Neuronal stem cell (in vitro differentiated cells): ENCODE measurements at regions not wholly inside any gene's neighbourhood (a gene's known extent, or its start where the extent isn't known, plus 50 kb on each side); places are given as distances from the start of the nearest gene placed in this dataset.

ENCODE experiments used
- DNase-seq: peaks from one replicate; pipeline ENCODE4 v3.0.0-alpha.2; 2013; ENCODE audit warnings: low spot score
- H2AFZ ChIP-seq: one replicate; pipeline ENCODE4 v1.6.1; 2013; ENCODE audit warnings: mild to moderate bottlenecking, low read length, inconsistent platforms
- H2AK5ac ChIP-seq: 2 replicates; pipeline ENCODE4 v1.6.1; 2013; ENCODE audit warnings: low read depth, mild to moderate bottlenecking, inconsistent platforms, low read length, moderate library complexity, mixed read lengths
- H2BK120ac ChIP-seq: 2 replicates; pipeline ENCODE4 v1.6.1; 2013; ENCODE audit warnings: low read depth, mild to moderate bottlenecking, inconsistent platforms, low read length, moderate library complexity, mixed read lengths
- H2BK12ac ChIP-seq: one replicate; pipeline ENCODE4 v1.6.1; 2013; ENCODE audit warnings: low read length, inconsistent platforms
- H2BK15ac ChIP-seq: 2 replicates; pipeline ENCODE4 v1.6.1; 2013; ENCODE audit warnings: mild to moderate bottlenecking, low read length, inconsistent platforms, mixed read lengths
- H2BK5ac ChIP-seq: one replicate; pipeline ENCODE4 v1.6.1; 2013; ENCODE audit warnings: inconsistent platforms, mild to moderate bottlenecking, low read length, moderate library complexity
- H3K14ac ChIP-seq: one replicate; pipeline ENCODE4 v1.6.1; 2013; ENCODE audit warnings: low read length, inconsistent platforms
- H3K18ac ChIP-seq: 2 replicates; pipeline ENCODE4 v1.6.1; 2013; ENCODE audit warnings: low read length, inconsistent platforms
- H3K23ac ChIP-seq: 2 replicates; pipeline ENCODE4 v1.6.1; 2013; ENCODE audit warnings: low read depth, mild to moderate bottlenecking, mixed read lengths, low read length, inconsistent platforms; ENCODE audit not compliant: poor library complexity
- H3K27ac ChIP-seq: replicated peaks from 3 replicates; pipeline ENCODE4 v1.5.1; 2013; ENCODE audit warnings: low read length, inconsistent platforms
- H3K27me3 ChIP-seq, 3 experiments: 2 replicates each; pipeline ENCODE4 v1.6.1; 2013; ENCODE audit warnings: low read length in 3 of 3, mild to moderate bottlenecking in 2 of 3, inconsistent platforms in 1 of 3, low read depth in 1 of 3, mixed read lengths in 1 of 3, moderate library complexity in 1 of 3; ENCODE audit not compliant: control insufficient read depth in 3 of 3, insufficient read depth in 3 of 3
- H3K36me3 ChIP-seq, 2 donors: replicated peaks in 1 of 2; 2 replicates each; pipeline ENCODE4 v1.6.1; 2013; ENCODE audit warnings: low read length in 2 of 2; ENCODE audit not compliant: control insufficient read depth in 2 of 2, insufficient read depth in 2 of 2
- H3K4ac ChIP-seq: 2 replicates; pipeline ENCODE4 v1.6.1; 2013; ENCODE audit warnings: inconsistent platforms, mild to moderate bottlenecking, low read length, moderate library complexity
- H3K4me1 ChIP-seq, 2 donors: 1 replicate in 1 of 2; 2 replicates in 1 of 2; pipeline ENCODE4 v1.6.1; 2013; ENCODE audit warnings: low read length in 2 of 2, low read depth in 1 of 2; ENCODE audit not compliant: control insufficient read depth in 2 of 2, insufficient read depth in 1 of 2
- H3K4me2 ChIP-seq: one replicate; pipeline ENCODE4 v1.6.1; 2013; ENCODE audit warnings: mild to moderate bottlenecking, low read length, inconsistent platforms; ENCODE audit not compliant: insufficient read depth, poor library complexity, severe bottlenecking
- H3K4me3 ChIP-seq, 2 donors: 2 replicates each; pipeline ENCODE4 v1.5.1; 2013; ENCODE audit warnings: low read length in 2 of 2, mild to moderate bottlenecking in 2 of 2, inconsistent platforms in 1 of 2, moderate library complexity in 1 of 2
- H3K79me1 ChIP-seq: one replicate; pipeline ENCODE4 v1.6.1; 2013; ENCODE audit warnings: low read depth, mild to moderate bottlenecking, inconsistent platforms, low read length, moderate library complexity
- H3K9ac ChIP-seq: one replicate; pipeline ENCODE4 v1.6.1; 2013; ENCODE audit warnings: mild to moderate bottlenecking, low read depth, low read length, inconsistent platforms; ENCODE audit not compliant: poor library complexity
- H3K9me3 ChIP-seq, 2 donors: replicated peaks in 1 of 2; 2 replicates each; pipeline versions ENCODE3 to v1.6.1; 2013; ENCODE audit warnings: low read length in 2 of 2, mild to moderate bottlenecking in 2 of 2, inconsistent platforms in 1 of 2, low read depth in 1 of 2, mixed read lengths in 1 of 2, moderate library complexity in 1 of 2; ENCODE audit not compliant: control insufficient read depth in 2 of 2, insufficient read depth in 1 of 2
- H4K8ac ChIP-seq: one replicate; pipeline ENCODE4 v1.6.1; 2013; ENCODE audit warnings: low read depth, mild to moderate bottlenecking, inconsistent platforms, low read length, moderate library complexity
- H4K91ac ChIP-seq: one replicate; pipeline ENCODE4 v1.6.1; 2013; ENCODE audit warnings: low read length, low read depth, mild to moderate bottlenecking, inconsistent platforms; ENCODE audit not compliant: poor library complexity
- WGBS, 2 donors: extraction: QIAGEN DNeasy Blood & Tissue Kit; methylation state at CpG; one replicate each; pipeline ENCODE4 v1.1.7; 2013; ENCODE audit warnings: missing lambda C conversion rate in 2 of 2, mixed read lengths in 1 of 2; ENCODE audit not compliant: insufficient read length in 2 of 2, insufficient replicate concordance in 1 of 2; ENCODE audit errors: extremely low coverage in 2 of 2; 5-methylcytosine and 5-hydroxymethylcytosine counted together

GRCh38 chrX:10828036-10828435 is 207.7 kb upstream of the MID1 start:
- no peaks in the 10 kb centered on the region for H3K9me3 ChIP-seq
- H3K79me1 ChIP-seq: no peaks in the 10 kb centered on the region
- DNase-seq: no peak
- no peak overlapping the region for H2BK5ac ChIP-seq
- no peak overlapping the region for H2BK120ac ChIP-seq
- no peak overlapping the region for H3K18ac ChIP-seq
- H2BK12ac ChIP-seq: no peak overlapping the region
- H2AK5ac ChIP-seq: no peak overlapping the region
- no peak overlapping the region for H4K8ac ChIP-seq
- no peak overlapping the region for H4K91ac ChIP-seq
- no peak overlapping the region for H2BK15ac ChIP-seq
- no peak overlapping the region for H3K9ac ChIP-seq
- no peaks in the 10 kb centered on the region for H3K36me3 ChIP-seq
- no peak overlapping the region for H3K4me2 ChIP-seq
- H3K27ac ChIP-seq: no peak overlapping the region
- no peak overlapping the region for H2AFZ ChIP-seq
- no peak overlapping the region for H3K4me3 ChIP-seq
- no peak overlapping the region for H3K14ac ChIP-seq
- H3K4ac ChIP-seq: no peak overlapping the region
- H3K27me3 ChIP-seq: no peaks in the 10 kb centered on the region
- no peak overlapping the region for H3K23ac ChIP-seq
- WGBS, 2 donors: no CpG with 5 or more reads among the region's 5 CpGs
- H3K4me1 ChIP-seq: peaks cover 2 to 3% of the 10 kb centered on the region in 2 donors

GRCh38 chrX:10828640-10829039 is 208.3 kb upstream of the MID1 start:
- no peak overlapping the region for H4K91ac ChIP-seq
- no peak overlapping the region for H3K14ac ChIP-seq
- no peaks in the 10 kb centered on the region for H3K36me3 ChIP-seq
- no peaks in the 10 kb centered on the region for H3K79me1 ChIP-seq
- no peak overlapping the region for H3K23ac ChIP-seq
- H2BK120ac ChIP-seq: no peak overlapping the region
- H3K4me1 ChIP-seq: peaks cover 2 to 3% of the 10 kb centered on the region in 2 donors
- DNase-seq: no peak
- H2BK5ac ChIP-seq: no peak overlapping the region
- no peaks in the 10 kb centered on the region for H3K27me3 ChIP-seq
- H3K9me3 ChIP-seq: no peaks in the 10 kb centered on the region
- WGBS, 2 donors: no CpG with 5 or more reads among the region's 4 CpGs
- H3K9ac ChIP-seq: no peak overlapping the region
- no peak overlapping the region for H2AK5ac ChIP-seq
- no peak overlapping the region for H3K27ac ChIP-seq
- no peak overlapping the region for H3K18ac ChIP-seq
- no peak overlapping the region for H2BK12ac ChIP-seq
- no peak overlapping the region for H4K8ac ChIP-seq
- no peak overlapping the region for H3K4me3 ChIP-seq
- no peak overlapping the region for H2BK15ac ChIP-seq
- H3K4ac ChIP-seq: no peak overlapping the region
- no peak overlapping the region for H2AFZ ChIP-seq
- H3K4me2 ChIP-seq: no peak overlapping the region

DNA sequence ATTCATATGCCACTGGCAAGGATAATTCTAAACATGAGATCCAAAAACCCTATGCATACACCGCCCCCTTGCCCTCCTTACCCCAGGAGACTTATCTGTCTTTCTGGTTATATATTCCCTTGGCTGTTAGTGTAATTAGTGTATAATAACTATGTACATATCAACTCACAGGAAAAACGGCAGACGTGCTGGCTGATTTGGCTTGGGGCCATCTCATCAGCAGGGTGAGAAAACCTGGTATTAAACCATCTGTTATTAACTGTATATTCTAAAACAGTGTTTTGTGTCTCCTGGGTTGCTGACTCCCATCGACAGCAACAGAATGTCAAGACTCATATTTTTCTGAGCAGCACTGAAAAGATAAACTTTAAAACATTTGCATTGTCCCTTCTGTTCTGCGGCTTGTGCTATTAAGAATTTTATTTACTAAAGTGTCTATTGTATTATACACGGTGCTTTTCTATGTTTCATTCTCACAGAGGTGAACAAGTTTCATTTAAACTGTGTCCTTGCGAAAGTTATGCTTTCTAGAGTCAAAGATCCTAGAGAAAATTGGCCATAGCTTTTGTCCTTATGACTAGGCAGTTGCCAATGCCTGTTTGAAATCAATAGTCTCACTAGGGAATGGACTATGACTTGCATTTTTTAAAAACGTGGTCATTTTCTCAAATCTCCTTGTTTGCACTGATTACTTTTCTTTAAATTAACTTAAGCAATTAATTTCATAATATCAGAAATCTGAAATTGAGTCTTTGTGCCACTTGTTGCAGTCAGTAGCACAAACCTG is 211.5 kb upstream of the MID1 start:
- no peak overlapping the region for H3K27ac ChIP-seq
- H3K4me2 ChIP-seq: no peak overlapping the region
- H3K36me3 ChIP-seq: no peaks in the 10 kb centered on the region
- peaks cover 2 to 3% of the 10 kb centered on the region in 2 donors for H3K4me1 ChIP-seq
- H2BK120ac ChIP-seq: no peak overlapping the region
- H4K91ac ChIP-seq: no peak overlapping the region
- H2AK5ac ChIP-seq: no peak overlapping the region
- no peak overlapping the region for H3K18ac ChIP-seq
- no peak overlapping the region for H2BK5ac ChIP-seq
- no peak for DNase-seq
- peak overlapping the region; percentile 72 for H2AFZ ChIP-seq
- no peak overlapping the region for H4K8ac ChIP-seq
- no peaks in the 10 kb centered on the region for H3K9me3 ChIP-seq
- WGBS, 2 donors: no CpG with 5 or more reads among the region's 8 CpGs
- no peak overlapping the region for H3K9ac ChIP-seq
- H2BK12ac ChIP-seq: no peak overlapping the region
- H3K14ac ChIP-seq: no peak overlapping the region
- H3K4me3 ChIP-seq: peak overlapping the region in 1 of 2 donors; percentile 35
- no peak overlapping the region for H3K23ac ChIP-seq
- H3K27me3 ChIP-seq: no peaks in the 10 kb centered on the region
- H3K79me1 ChIP-seq: no peaks in the 10 kb centered on the region
- no peak overlapping the region for H2BK15ac ChIP-seq
- H3K4ac ChIP-seq: no peak overlapping the region

DNA sequence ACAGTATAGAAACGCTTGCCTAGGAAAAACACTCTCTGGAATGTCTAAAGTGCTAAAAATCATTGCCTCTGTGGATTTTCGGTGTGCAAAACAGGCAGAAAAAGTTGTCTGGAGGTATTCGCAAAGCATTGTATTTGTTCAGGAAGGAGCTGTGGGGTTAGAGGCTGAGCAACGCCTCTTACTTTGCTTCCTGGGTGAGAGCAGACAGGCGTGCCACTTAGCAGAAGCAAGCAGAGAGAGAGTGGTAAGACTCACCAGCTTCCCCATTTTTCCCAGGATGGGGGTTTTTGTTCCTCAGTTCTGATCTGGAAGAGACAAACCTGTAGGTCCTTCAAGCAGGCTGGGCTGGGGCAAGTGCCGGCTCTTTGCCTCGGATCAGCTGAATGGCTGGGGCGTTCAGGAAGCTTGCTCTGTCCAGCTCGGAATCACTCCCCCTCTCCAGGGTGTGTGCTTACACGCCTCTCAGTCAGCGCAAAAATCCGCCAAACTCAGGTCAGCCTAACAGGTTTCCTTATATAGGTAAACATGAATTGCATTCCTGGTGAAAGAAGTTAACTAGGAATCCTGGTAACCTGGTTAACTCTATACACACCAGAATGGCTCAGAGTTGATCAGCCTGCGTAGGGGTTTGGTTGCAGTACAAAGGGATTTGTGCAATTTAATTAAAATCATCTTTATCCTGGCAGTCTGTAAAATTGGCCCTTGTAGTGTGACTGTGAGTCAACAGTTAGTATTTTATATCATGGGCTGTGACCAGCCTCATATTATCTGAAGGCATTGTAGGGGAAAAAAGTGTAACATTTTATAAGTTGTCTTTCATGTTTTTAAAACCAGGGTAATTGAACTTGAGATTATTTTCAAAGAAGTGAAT is 213.1 kb upstream of the MID1 start:
- no peak overlapping the region for H2BK5ac ChIP-seq
- H2AFZ ChIP-seq: peak overlapping the region; percentile 72
- H4K91ac ChIP-seq: no peak overlapping the region
- no peak overlapping the region for H4K8ac ChIP-seq
- no peak overlapping the region for H2BK120ac ChIP-seq
- H3K9me3 ChIP-seq: no peaks in the 10 kb centered on the region
- H3K4me2 ChIP-seq: peak overlapping the region; percentile 33
- H2BK12ac ChIP-seq: no peak overlapping the region
- no peaks in the 10 kb centered on the region for H3K36me3 ChIP-seq
- H2AK5ac ChIP-seq: no peak overlapping the region
- H3K14ac ChIP-seq: no peak overlapping the region
- no peak overlapping the region for H3K23ac ChIP-seq
- peaks cover 2 to 3% of the 10 kb centered on the region in 2 donors for H3K4me1 ChIP-seq
- no peak overlapping the region for H2BK15ac ChIP-seq
- H3K4ac ChIP-seq: no peak overlapping the region
- no CpG with 5 or more reads among the region's 13 CpGs for WGBS, 2 donors
- peak; percentile 18 for DNase-seq
- no peak overlapping the region for H3K18ac ChIP-seq
- H3K9ac ChIP-seq: no peak overlapping the region
- H3K27me3 ChIP-seq: no peaks in the 10 kb centered on the region
- H3K27ac ChIP-seq: peak overlapping the region; percentile 63
- peak overlapping the region; percentile 35 to 70 for H3K4me3 ChIP-seq
- H3K79me1 ChIP-seq: no peaks in the 10 kb centered on the region
